PC-3 (cell line): ENCODE measurements at regions not wholly inside any gene's neighbourhood (a gene's known extent, or its start where the extent isn't known, plus 50 kb on each side); places are given as distances from the start of the nearest gene placed in this dataset.

Experiments used
- EZH2 ChIP-seq: fragments of 300-600 bp; sonication (generic); IDR thresholded peaks from one replicate; pipeline ENCODE4 v1.6.1; 2017; ENCODE audit warnings: antibody characterized with exemption, mild to moderate bottlenecking, low read length; ENCODE audit not compliant: unreplicated experiment
- EZH2phosphoT487 ChIP-seq: fragments of 300-600 bp; sonication (generic); IDR thresholded peaks from 2 replicates; pipeline ENCODE4 v1.6.1; 2018; ENCODE audit warnings: mild to moderate bottlenecking, antibody characterized with exemption, low read length, borderline replicate concordance
- TF ChIP-seq, protein P1 (sequence below): fragments of 300-600 bp; sonication (generic); conservative IDR thresholded peaks from 2 replicates; pipeline ENCODE4 v1.5.1; 2017; ENCODE audit warnings: antibody characterized with exemption, low read depth, mild to moderate bottlenecking, low read length

DNA sequence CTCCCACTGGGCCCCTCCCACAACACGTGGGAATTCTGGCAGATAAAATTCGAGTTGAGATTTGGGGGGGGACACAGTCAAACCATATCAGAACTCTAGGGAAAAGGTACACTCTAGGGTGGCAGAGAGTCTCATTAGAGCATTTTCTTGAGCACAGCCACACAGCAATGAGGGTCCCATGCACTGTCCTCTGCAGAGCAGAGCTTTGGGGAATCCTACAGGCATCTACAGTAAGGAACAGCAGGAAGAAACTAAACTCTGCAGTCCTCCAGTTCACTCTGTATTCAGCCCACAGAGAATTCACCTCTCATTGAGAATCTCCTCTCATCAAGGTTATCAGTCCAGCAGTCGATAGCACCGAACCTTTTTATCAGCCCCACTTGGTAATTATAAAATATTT, 438.6 kb upstream of the NOX3 start:
- TF ChIP-seq, protein P1, sequence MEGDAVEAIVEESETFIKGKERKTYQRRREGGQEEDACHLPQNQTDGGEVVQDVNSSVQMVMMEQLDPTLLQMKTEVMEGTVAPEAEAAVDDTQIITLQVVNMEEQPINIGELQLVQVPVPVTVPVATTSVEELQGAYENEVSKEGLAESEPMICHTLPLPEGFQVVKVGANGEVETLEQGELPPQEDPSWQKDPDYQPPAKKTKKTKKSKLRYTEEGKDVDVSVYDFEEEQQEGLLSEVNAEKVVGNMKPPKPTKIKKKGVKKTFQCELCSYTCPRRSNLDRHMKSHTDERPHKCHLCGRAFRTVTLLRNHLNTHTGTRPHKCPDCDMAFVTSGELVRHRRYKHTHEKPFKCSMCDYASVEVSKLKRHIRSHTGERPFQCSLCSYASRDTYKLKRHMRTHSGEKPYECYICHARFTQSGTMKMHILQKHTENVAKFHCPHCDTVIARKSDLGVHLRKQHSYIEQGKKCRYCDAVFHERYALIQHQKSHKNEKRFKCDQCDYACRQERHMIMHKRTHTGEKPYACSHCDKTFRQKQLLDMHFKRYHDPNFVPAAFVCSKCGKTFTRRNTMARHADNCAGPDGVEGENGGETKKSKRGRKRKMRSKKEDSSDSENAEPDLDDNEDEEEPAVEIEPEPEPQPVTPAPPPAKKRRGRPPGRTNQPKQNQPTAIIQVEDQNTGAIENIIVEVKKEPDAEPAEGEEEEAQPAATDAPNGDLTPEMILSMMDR = no peak
- TF ChIP-seq EZH2phosphoT487 = no peak
- no peak for TF ChIP-seq EZH2
